Bronchial epithelial cell (primary cell): ENCODE measurements at regions not wholly inside any gene's neighbourhood (a gene's known extent, or its start where the extent isn't known, plus 50 kb on each side); places are given as distances from the start of the nearest gene placed in this dataset.
"Not testable (repeated sequence)": the region's sequence is repeated elsewhere in the genome, so short reads cannot be mapped to it uniquely, and the experiment has no call there.

Source experiments
- DNase-seq: peaks from one replicate; pipeline ENCODE4 v3.0.0-alpha.2; 2010; ENCODE audit warnings: low read depth
- FAIRE-seq: peaks from 2 replicates; lab custom pipeline; 2011; peaks lifted over from hg19 to GRCh38; lab: Jason Lieb, UNC
- H3K27me3 ChIP-seq: 2 replicates; pipeline ENCODE4 v1.5.1; 2011; ENCODE audit warnings: low read length; ENCODE audit not compliant: control insufficient read depth, insufficient read depth
- H3K36me3 ChIP-seq: 2 replicates; pipeline ENCODE4 v1.5.1; 2011; ENCODE audit warnings: low read length; ENCODE audit not compliant: control insufficient read depth, insufficient read depth
- H3K4me3 ChIP-seq: 2 replicates; pipeline ENCODE4 v1.5.1; 2011; ENCODE audit warnings: mild to moderate bottlenecking, low read depth, low read length, control low read depth
- CTCF ChIP-seq: IDR thresholded peaks from 2 replicates; pipeline ENCODE4 v1.5.1; 2011; ENCODE audit warnings: mild to moderate bottlenecking, moderate library complexity, low read length, control low read depth, inconsistent platforms; ENCODE audit not compliant: insufficient read depth, severe bottlenecking

GRCh38 chr12:105658389-105658788, 327.9 kb downstream of the C12orf75 start:
- no peak overlapping the region for H3K4me3 ChIP-seq
- DNase-seq (no peak), FAIRE-seq (no peak)
- TF ChIP-seq CTCF = no peak
- no peaks in the 10 kb centered on the region for H3K36me3 ChIP-seq
- no peaks in the 10 kb centered on the region for H3K27me3 ChIP-seq

- no peak for FAIRE-seq
- H3K27me3 ChIP-seq = no peaks in the 10 kb centered on the region
- DNase-seq = peak; percentile 90
- TF ChIP-seq CTCF = no peak
- no peak overlapping the region for H3K4me3 ChIP-seq
- no peaks in the 10 kb centered on the region for H3K36me3 ChIP-seq
Measured at GRCh38 chr12:105659355-105660075, 329.0 kb downstream of the C12orf75 start.

- H3K4me3 ChIP-seq, FAIRE-seq, DNase-seq, H3K27me3 ChIP-seq, H3K36me3 ChIP-seq: not testable (repeated sequence)
Measured at GRCh38 chr12:105664765-105665164, 334.3 kb downstream of the C12orf75 start.

- DNase-seq = no peak
- no peaks in the 10 kb centered on the region for H3K36me3 ChIP-seq
- TF ChIP-seq CTCF = no peak
- no peak for FAIRE-seq
- no peaks in the 10 kb centered on the region for H3K27me3 ChIP-seq
- H3K4me3 ChIP-seq = no peak overlapping the region
Measured at GRCh38 chr12:105665366-105665765, 334.9 kb downstream of the C12orf75 start.

- H3K36me3 ChIP-seq = no peaks in the 10 kb centered on the region
- no peak overlapping the region for H3K4me3 ChIP-seq
- TF ChIP-seq CTCF = no peak
- DNase-seq = no peak
- H3K27me3 ChIP-seq = no peaks in the 10 kb centered on the region
- no peak for FAIRE-seq
Measured at GRCh38 chr12:105667973-105668743, 337.7 kb downstream of the C12orf75 start.

- no peaks in the 10 kb centered on the region for H3K27me3 ChIP-seq
- no peaks in the 10 kb centered on the region for H3K36me3 ChIP-seq
- H3K4me3 ChIP-seq = no peak overlapping the region
- no peak for DNase-seq
- peak; percentile 88 for FAIRE-seq
- no peak for TF ChIP-seq CTCF
Measured at GRCh38 chr12:105670672-105671071, 340.2 kb downstream of the C12orf75 start.
